Endodermal cell (in vitro differentiated cells): ENCODE measurements at regions not wholly inside any gene's neighbourhood (a gene's known extent, or its start where the extent isn't known, plus 50 kb on each side); places are given as distances from the start of the nearest gene placed in this dataset.

Source experiments
- DNase-seq: peaks from one replicate; pipeline ENCODE4 v3.0.0-alpha.2; 2017
- H3K27ac ChIP-seq: 2 replicates; pipeline ENCODE4 v1.5.1; 2013; ENCODE audit warnings: mild to moderate bottlenecking, low read depth, low read length, moderate library complexity
- H3K27me3 ChIP-seq: 2 replicates; pipeline ENCODE4 v1.6.1; 2013; ENCODE audit warnings: mild to moderate bottlenecking, low read length, moderate library complexity; ENCODE audit not compliant: insufficient read depth, control insufficient read depth, poor library complexity, severe bottlenecking
- H3K36me3 ChIP-seq: 2 replicates; pipeline ENCODE4 v1.7.0; 2013; ENCODE audit warnings: mild to moderate bottlenecking, low read length, moderate library complexity; ENCODE audit not compliant: control insufficient read depth, insufficient read depth
- H3K4me1 ChIP-seq: one replicate; pipeline ENCODE4 v1.7.0; 2013; ENCODE audit warnings: low read length; ENCODE audit not compliant: control insufficient read depth, insufficient read depth
- H3K4me3 ChIP-seq: 2 replicates; pipeline ENCODE4 v1.5.1; 2013; ENCODE audit warnings: mild to moderate bottlenecking, low read length, moderate library complexity
- H3K9ac ChIP-seq: 2 replicates; pipeline ENCODE4 v1.6.1; 2013; ENCODE audit warnings: mild to moderate bottlenecking, low read length, moderate library complexity; ENCODE audit not compliant: poor library complexity, severe bottlenecking; ENCODE audit errors: extremely low read depth
- H3K9me3 ChIP-seq: 2 replicates; pipeline ENCODE4 v1.6.1; 2013; ENCODE audit warnings: mild to moderate bottlenecking, low read length, moderate library complexity; ENCODE audit not compliant: control insufficient read depth
- H3K27ac Mint-ChIP-seq: 2 replicates; pipeline ENCODE4 v1.8.0; 2020; ENCODE audit warnings: mixed read lengths
- H3K27me3 Mint-ChIP-seq: 2 replicates; pipeline ENCODE4 v1.8.0; 2021; ENCODE audit warnings: mild to moderate bottlenecking, mixed read lengths; ENCODE audit not compliant: insufficient read depth
- H3K36me3 Mint-ChIP-seq: 2 replicates; pipeline ENCODE4 v1.8.0; 2020; ENCODE audit warnings: low read depth, mixed read lengths
- H3K4me1 Mint-ChIP-seq: 2 replicates; pipeline ENCODE4 v1.8.0; 2020; ENCODE audit warnings: mixed read lengths
- H3K4me3 Mint-ChIP-seq: 2 replicates; pipeline ENCODE4 v1.8.0; 2020; ENCODE audit warnings: mild to moderate bottlenecking, moderate library complexity, mixed read lengths
- H3K9me3 Mint-ChIP-seq: 2 replicates; pipeline ENCODE4 v1.8.0; 2020; ENCODE audit warnings: mild to moderate bottlenecking, mixed read lengths
- CTCF ChIP-seq: fragments of 200-600 bp; sonication (generic); conservative IDR thresholded peaks from 2 replicates; pipeline ENCODE4 v1.5.0; 2021; ENCODE audit warnings: antibody characterized with exemption, mild to moderate bottlenecking
- whole genome bisulfite sequencing, 2 experiments: methylation state at CpG; one replicate each; pipeline versions ENCODE4 v1.1.5 to v1.1.7; 2013; ENCODE audit warnings: missing lambda C conversion rate in 2 of 2, mixed read lengths in 1 of 2; ENCODE audit not compliant: insufficient coverage in 1 of 2, insufficient read length in 1 of 2; 5-methylcytosine and 5-hydroxymethylcytosine counted together

DNA sequence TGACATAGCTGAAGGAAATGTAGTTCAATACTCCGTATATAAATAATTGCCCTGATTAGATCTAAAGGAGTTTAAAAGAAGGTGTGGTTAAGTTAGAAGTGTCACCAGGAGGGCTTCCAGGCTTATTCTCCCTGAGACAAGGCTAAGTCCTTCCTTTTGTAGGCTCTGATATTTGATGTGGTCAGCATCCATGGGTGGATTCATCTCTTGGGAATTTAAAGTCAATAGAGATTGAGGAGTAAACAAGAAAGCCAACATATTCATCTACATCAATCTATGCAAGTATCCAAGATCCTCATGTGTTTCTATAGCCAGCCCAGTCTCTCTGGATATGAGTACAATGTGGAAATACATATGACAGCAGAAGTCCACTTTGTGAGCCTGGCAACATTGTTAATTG, 76.8 kb downstream of the KCTD12 start:
- Histone ChIP-seq H3K4me1 (no peaks in the 10 kb centered on the region), H3K36me3 (no peaks in the 10 kb centered on the region), H3K27ac (no peak overlapping the region), H3K4me3 (no peak overlapping the region), H3K27me3 (no peaks in the 10 kb centered on the region), H3K9ac (no peak overlapping the region), H3K9me3 (peaks cover 5% of the 10 kb centered on the region)
- no peaks in the 10 kb centered on the region for H3K36me3 Mint-ChIP-seq
- peaks cover 7% of the 10 kb centered on the region for H3K27me3 Mint-ChIP-seq
- 91 to 96% methylated on average over 1 of the region's 1 CpG for WGBS, 2 experiments
- H3K27ac Mint-ChIP-seq, result no peak overlapping the region
- peaks cover 8% of the 10 kb centered on the region for H3K9me3 Mint-ChIP-seq
- H3K4me3 Mint-ChIP-seq, result no peak overlapping the region
- no peak for TF ChIP-seq CTCF
- DNase-seq, result no peak
- H3K4me1 Mint-ChIP-seq, result no peaks in the 10 kb centered on the region

DNA sequence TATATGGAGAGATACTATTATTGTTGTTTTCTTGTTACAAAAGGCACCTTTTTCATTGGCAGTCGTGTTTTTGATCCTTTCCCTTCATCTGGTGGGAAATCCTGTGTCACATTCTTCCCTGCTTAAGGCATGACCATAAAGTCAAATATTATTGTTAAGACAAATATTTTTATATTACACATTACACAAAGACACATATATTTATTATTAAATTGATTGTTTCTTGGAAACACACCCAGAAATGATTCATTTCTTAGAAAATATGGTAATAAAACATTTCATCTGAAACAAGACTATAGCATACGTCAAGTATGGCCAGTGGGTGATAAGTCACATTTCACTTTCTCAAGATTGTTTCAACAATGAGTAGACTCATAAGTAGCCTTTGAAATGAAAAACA, 77.3 kb downstream of the KCTD12 start:
- no peak overlapping the region for H3K27ac Mint-ChIP-seq
- no peak overlapping the region for H3K27ac ChIP-seq
- TF ChIP-seq CTCF, result no peak
- WGBS, 2 experiments, result 77 to 100% methylated on average over 1 to 2 of the region's 2 CpGs
- H3K4me3 Mint-ChIP-seq, result no peak overlapping the region
- H3K36me3 ChIP-seq, result no peaks in the 10 kb centered on the region
- H3K4me1 Mint-ChIP-seq, result no peaks in the 10 kb centered on the region
- DNase-seq, result no peak
- H3K27me3 Mint-ChIP-seq, result peaks cover 3% of the 10 kb centered on the region
- no peaks in the 10 kb centered on the region for H3K27me3 ChIP-seq
- H3K4me1 ChIP-seq, result no peaks in the 10 kb centered on the region
- no peak overlapping the region for H3K9ac ChIP-seq
- peaks cover 5% of the 10 kb centered on the region for H3K9me3 ChIP-seq
- H3K36me3 Mint-ChIP-seq, result no peaks in the 10 kb centered on the region
- H3K4me3 ChIP-seq, result no peak overlapping the region
- H3K9me3 Mint-ChIP-seq, result peaks cover 8% of the 10 kb centered on the region

GRCh38 chr13:76804801-76805200, 81.4 kb downstream of the KCTD12 start:
- H3K4me3 ChIP-seq, result no peak overlapping the region
- Mint-ChIP-seq H3K9me3 (peaks cover 8% of the 10 kb centered on the region), H3K27me3 (no peaks in the 10 kb centered on the region), H3K27ac (no peak overlapping the region), H3K4me3 (no peak overlapping the region), H3K36me3 (no peaks in the 10 kb centered on the region), H3K4me1 (no peaks in the 10 kb centered on the region)
- H3K27me3 ChIP-seq, result no peaks in the 10 kb centered on the region
- H3K9me3 ChIP-seq, result peaks cover 5% of the 10 kb centered on the region
- H3K4me1 ChIP-seq, result no peaks in the 10 kb centered on the region
- no peak overlapping the region for H3K9ac ChIP-seq
- H3K27ac ChIP-seq, result no peak overlapping the region
- no peak for TF ChIP-seq CTCF
- no peaks in the 10 kb centered on the region for H3K36me3 ChIP-seq
- WGBS, 2 experiments, result 77 to 86% methylated on average over 2 to 4 of the region's 4 CpGs
- no peak for DNase-seq
